Muscle of back (tissue), 3 donors: ENCODE measurements at regions not wholly inside any gene's neighbourhood (a gene's known extent, or its start where the extent isn't known, plus 50 kb on each side); places are given as distances from the start of the nearest gene placed in this dataset.

ENCODE experiments used
- DNase-seq, 3 donors: peaks; one replicate each; pipeline versions ENCODE4 v3.0.0 to v3.0.0-alpha.2; 2013

GRCh38 chr17:77861981-77862645, 96.4 kb upstream of the TNRC6C start:
- DNase-seq, result no peak

GRCh38 chr17:77862890-77863813, 95.4 kb upstream of the TNRC6C start:
- DNase-seq, result no peak

GRCh38 chr17:77863814-77864161, 94.7 kb upstream of the TNRC6C start:
- peak in 1 of 3 donors; percentile 65 for DNase-seq

GRCh38 chr17:77864234-77865111, 94.0 kb upstream of the TNRC6C start:
- DNase-seq, result no peak

- peak in 2 of 3 donors; percentile 61 to 79 for DNase-seq
Measured at GRCh38 chr17:77865112-77865611, 93.3 kb upstream of the TNRC6C start.

GRCh38 chr17:77865716-77866115, 92.8 kb upstream of the TNRC6C start:
- DNase-seq, result no peak

- no peak for DNase-seq
Measured at GRCh38 chr17:77867308-77867781, 91.2 kb upstream of the TNRC6C start.

GRCh38 chr17:77867976-77868713, 90.4 kb upstream of the TNRC6C start:
- DNase-seq, result no peak

GRCh38 chr17:77869041-77869599, 89.4 kb upstream of the TNRC6C start:
- DNase-seq, result no peak

- DNase-seq, result no peak
Measured at GRCh38 chr17:77869665-77870132, 88.8 kb upstream of the TNRC6C start.

- DNase-seq, result no peak
Measured at GRCh38 chr17:77872199-77872598, 86.3 kb upstream of the TNRC6C start.

GRCh38 chr17:77872714-77873499, 85.6 kb upstream of the TNRC6C start:
- DNase-seq, result no peak

GRCh38 chr17:77873500-77874302, 84.8 kb upstream of the TNRC6C start:
- DNase-seq, result no peak

- DNase-seq, result no peak
Measured at GRCh38 chr17:77874303-77875050, 84.0 kb upstream of the TNRC6C start.

- DNase-seq, result no peak
Measured at GRCh38 chr17:77875051-77875780, 83.3 kb upstream of the TNRC6C start.

- DNase-seq, result no peak
Measured at GRCh38 chr17:77875881-77876509, 82.5 kb upstream of the TNRC6C start.

- no peak for DNase-seq
Measured at GRCh38 chr17:77877036-77877435, 81.5 kb upstream of the TNRC6C start.
